HEK293 (cell line): ENCODE measurements at regions not wholly inside any gene's neighbourhood (a gene's known extent, or its start where the extent isn't known, plus 50 kb on each side); places are given as distances from the start of the nearest gene placed in this dataset.

Experiments used
- KLF8 ChIP-seq: fragments of 450-650 bp; formaldehyde crosslinking; IDR thresholded peaks from 2 replicates; pipeline ENCODE4 v1.5.1; 2016; ENCODE audit warnings: missing biosample characterization, missing genetic modification characterization
- SCRT1 ChIP-seq: fragments of 450-650 bp; formaldehyde crosslinking; IDR thresholded peaks from 2 replicates; pipeline ENCODE4 v1.5.1; 2016; ENCODE audit warnings: missing biosample characterization, missing genetic modification characterization, borderline replicate concordance
- YY1 ChIP-seq: fragments of 450-650 bp; formaldehyde crosslinking; IDR thresholded peaks from 2 replicates; pipeline ENCODE4 v1.5.1; 2018; ENCODE audit warnings: missing biosample characterization, missing genetic modification characterization
- ZBTB1 ChIP-seq: fragments of 450-650 bp; formaldehyde crosslinking; IDR thresholded peaks from 2 replicates; pipeline ENCODE4 v1.5.1; 2016; ENCODE audit warnings: missing biosample characterization, missing genetic modification characterization
- ZBTB48 ChIP-seq: fragments of 450-650 bp; formaldehyde crosslinking; IDR thresholded peaks from 2 replicates; pipeline ENCODE4 v1.5.1; 2016; ENCODE audit warnings: missing biosample characterization, missing genetic modification characterization
- ZBTB7A ChIP-seq: fragments of 450-650 bp; formaldehyde crosslinking; IDR thresholded peaks from 2 replicates; pipeline ENCODE4 v1.5.1; 2016; ENCODE audit warnings: low read depth, missing biosample characterization, missing genetic modification characterization
- ZNF112 ChIP-seq: fragments of 450-650 bp; formaldehyde crosslinking; IDR thresholded peaks from 2 replicates; pipeline ENCODE4 v1.5.0; 2017; ENCODE audit warnings: missing biosample characterization, missing genetic modification characterization
- ZNF274 ChIP-seq, 2 experiments: fragments of 200-500 bp in 1 of 2; fragments of 450-650 bp in 1 of 2; sonication (Bioruptor generic) in 1 of 2; formaldehyde crosslinking in 1 of 2; IDR thresholded peaks; 2 replicates each; pipeline versions ENCODE4 v1.5.1 to v1.6.1; 2014 to 2016; ENCODE audit warnings: borderline replicate concordance in 1 of 2, inconsistent platforms in 1 of 2, low read length in 1 of 2, missing biosample characterization in 1 of 2, missing genetic modification characterization in 1 of 2
- ZNF548 ChIP-seq: fragments of 450-650 bp; formaldehyde crosslinking; IDR thresholded peaks from 2 replicates; pipeline ENCODE4 v1.5.1; 2016; ENCODE audit warnings: missing biosample characterization, missing genetic modification characterization
- TF ChIP-seq, protein P1 (sequence below): fragments of 450-650 bp; formaldehyde crosslinking; IDR thresholded peaks from 2 replicates; pipeline ENCODE4 v1.5.1; 2016; ENCODE audit warnings: missing biosample characterization, missing genetic modification characterization
- TF ChIP-seq, protein P2 (sequence below): fragments of 450-650 bp; formaldehyde crosslinking; IDR thresholded peaks from 2 replicates; pipeline ENCODE4 v1.5.1; 2017; ENCODE audit warnings: missing biosample characterization, missing genetic modification characterization
- TF ChIP-seq, protein P3 (sequence below): IDR thresholded peaks from 2 replicates; pipeline ENCODE4 v1.6.1; 2011; ENCODE audit warnings: mild to moderate bottlenecking, low read depth, low read length, borderline replicate concordance
- TF ChIP-seq, protein P4 (sequence below): fragments of 450-650 bp; formaldehyde crosslinking; IDR thresholded peaks from 2 replicates; pipeline ENCODE4 v1.5.1; 2016; ENCODE audit warnings: missing biosample characterization, missing genetic modification characterization, low read depth

DNA sequence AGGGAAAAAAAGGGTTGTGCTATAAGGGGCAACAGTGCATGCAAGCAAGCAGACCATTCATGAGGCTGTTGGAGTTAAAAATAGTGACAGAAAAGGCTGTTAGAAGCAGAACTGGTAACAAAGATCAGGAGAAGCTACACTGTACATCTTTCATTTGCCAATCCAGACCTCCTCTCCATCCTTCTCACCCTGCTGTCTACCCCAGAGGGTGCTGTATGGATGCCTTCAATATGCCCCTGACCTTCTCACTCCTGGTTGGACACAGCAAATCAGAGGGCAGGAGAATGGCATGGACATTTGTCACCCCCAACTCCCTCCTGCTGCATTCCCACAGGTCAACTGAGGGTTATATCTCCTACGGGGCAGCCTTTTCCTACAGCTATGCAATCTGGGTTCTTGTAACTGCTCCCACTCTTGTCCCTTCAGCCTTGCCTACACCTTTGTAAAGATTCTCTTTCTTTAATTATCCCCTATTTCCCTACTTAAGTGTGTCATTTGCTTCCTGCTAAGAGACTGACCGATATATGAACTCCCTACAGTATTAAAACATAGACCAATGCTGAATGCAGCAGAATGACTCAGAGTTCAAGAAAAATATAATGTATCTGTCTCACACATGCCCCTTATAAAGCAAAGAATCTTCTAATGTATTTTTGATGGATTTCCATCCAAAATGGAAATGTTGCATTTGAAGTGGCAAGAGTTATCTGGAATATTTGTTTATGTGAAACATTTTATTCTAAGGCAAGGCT lies 169.2 kb upstream of the NCKAP5 start:
- TF ChIP-seq, protein P1, sequence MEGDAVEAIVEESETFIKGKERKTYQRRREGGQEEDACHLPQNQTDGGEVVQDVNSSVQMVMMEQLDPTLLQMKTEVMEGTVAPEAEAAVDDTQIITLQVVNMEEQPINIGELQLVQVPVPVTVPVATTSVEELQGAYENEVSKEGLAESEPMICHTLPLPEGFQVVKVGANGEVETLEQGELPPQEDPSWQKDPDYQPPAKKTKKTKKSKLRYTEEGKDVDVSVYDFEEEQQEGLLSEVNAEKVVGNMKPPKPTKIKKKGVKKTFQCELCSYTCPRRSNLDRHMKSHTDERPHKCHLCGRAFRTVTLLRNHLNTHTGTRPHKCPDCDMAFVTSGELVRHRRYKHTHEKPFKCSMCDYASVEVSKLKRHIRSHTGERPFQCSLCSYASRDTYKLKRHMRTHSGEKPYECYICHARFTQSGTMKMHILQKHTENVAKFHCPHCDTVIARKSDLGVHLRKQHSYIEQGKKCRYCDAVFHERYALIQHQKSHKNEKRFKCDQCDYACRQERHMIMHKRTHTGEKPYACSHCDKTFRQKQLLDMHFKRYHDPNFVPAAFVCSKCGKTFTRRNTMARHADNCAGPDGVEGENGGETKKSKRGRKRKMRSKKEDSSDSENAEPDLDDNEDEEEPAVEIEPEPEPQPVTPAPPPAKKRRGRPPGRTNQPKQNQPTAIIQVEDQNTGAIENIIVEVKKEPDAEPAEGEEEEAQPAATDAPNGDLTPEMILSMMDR (tag by site-specific recombination) = no peak
- TF ChIP-seq, protein P2, sequence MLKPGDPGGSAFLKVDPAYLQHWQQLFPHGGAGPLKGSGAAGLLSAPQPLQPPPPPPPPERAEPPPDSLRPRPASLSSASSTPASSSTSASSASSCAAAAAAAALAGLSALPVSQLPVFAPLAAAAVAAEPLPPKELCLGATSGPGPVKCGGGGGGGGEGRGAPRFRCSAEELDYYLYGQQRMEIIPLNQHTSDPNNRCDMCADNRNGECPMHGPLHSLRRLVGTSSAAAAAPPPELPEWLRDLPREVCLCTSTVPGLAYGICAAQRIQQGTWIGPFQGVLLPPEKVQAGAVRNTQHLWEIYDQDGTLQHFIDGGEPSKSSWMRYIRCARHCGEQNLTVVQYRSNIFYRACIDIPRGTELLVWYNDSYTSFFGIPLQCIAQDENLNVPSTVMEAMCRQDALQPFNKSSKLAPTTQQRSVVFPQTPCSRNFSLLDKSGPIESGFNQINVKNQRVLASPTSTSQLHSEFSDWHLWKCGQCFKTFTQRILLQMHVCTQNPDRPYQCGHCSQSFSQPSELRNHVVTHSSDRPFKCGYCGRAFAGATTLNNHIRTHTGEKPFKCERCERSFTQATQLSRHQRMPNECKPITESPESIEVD = no peak
- TF ChIP-seq ZNF548 = no peak
- TF ChIP-seq ZNF112 (tag by site-specific recombination) = no peak
- TF ChIP-seq, protein P3, sequence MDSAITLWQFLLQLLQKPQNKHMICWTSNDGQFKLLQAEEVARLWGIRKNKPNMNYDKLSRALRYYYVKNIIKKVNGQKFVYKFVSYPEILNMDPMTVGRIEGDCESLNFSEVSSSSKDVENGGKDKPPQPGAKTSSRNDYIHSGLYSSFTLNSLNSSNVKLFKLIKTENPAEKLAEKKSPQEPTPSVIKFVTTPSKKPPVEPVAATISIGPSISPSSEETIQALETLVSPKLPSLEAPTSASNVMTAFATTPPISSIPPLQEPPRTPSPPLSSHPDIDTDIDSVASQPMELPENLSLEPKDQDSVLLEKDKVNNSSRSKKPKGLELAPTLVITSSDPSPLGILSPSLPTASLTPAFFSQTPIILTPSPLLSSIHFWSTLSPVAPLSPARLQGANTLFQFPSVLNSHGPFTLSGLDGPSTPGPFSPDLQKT = no peak
- TF ChIP-seq ZNF274 (IDR thresholded peaks at IDR 0.05; ENCODE audit: low read length) = no peak
- TF ChIP-seq ZNF274 (tag by site-specific recombination; IDR thresholded peaks at IDR 0.05; ENCODE audit: borderline replicate concordance) = no peak
- no peak for TF ChIP-seq ZBTB7A (tag by site-specific recombination)
- TF ChIP-seq, protein P4, sequence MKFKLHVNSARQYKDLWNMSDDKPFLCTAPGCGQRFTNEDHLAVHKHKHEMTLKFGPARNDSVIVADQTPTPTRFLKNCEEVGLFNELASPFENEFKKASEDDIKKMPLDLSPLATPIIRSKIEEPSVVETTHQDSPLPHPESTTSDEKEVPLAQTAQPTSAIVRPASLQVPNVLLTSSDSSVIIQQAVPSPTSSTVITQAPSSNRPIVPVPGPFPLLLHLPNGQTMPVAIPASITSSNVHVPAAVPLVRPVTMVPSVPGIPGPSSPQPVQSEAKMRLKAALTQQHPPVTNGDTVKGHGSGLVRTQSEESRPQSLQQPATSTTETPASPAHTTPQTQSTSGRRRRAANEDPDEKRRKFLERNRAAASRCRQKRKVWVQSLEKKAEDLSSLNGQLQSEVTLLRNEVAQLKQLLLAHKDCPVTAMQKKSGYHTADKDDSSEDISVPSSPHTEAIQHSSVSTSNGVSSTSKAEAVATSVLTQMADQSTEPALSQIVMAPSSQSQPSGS (tag by site-specific recombination) = no peak
- TF ChIP-seq YY1 = no peak
- TF ChIP-seq KLF8 (tag by site-specific recombination) = no peak
- no peak for TF ChIP-seq SCRT1
- no peak for TF ChIP-seq ZBTB48 (tag by site-specific recombination)
- TF ChIP-seq ZBTB1 (tag by site-specific recombination) = no peak
